ENCODE measurements at regions not wholly inside any gene's neighbourhood (a gene's known extent, or its start where the extent isn't known, plus 50 kb on each side); places are given as distances from the start of the nearest gene placed in this dataset.

DNA sequence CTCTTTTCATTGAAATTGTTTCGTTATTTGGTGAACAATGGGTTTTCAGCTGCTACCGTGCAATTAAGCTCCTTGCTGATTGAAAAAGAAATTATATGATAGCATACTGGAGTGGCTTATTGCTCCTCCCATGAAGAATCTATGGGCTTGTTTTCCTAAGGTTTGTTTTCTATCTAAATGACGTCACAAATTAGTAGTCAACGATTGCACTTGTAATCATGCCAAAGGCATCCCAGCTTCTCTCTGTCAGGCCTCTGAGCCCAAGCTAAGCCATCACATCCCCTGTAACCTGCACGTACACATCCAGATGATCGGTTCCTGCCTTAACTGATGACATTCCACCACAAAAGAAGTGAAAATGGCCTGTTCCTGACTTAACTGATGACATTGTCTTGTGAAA lies 388.0 kb upstream of the LMCD1 start:
- Histone ChIP-seq H3K36me3 (ENCODE audit: insufficient read depth, low read length) (no peaks in the 10 kb centered on the region), H3K9me3 (ENCODE audit: low read length) (no peaks in the 10 kb centered on the region), H3K4me2 (ENCODE audit: low read length) (no peak overlapping the region), H3K27ac (ENCODE audit: low read length) (no peak overlapping the region), H3K79me2 (replicated peaks; ENCODE audit: insufficient read depth, low read length) (no peaks in the 10 kb centered on the region), H3F3A (ENCODE audit: insufficient read depth, low read length, poor library complexity, severe bottlenecking) (no peaks in the 10 kb centered on the region), H3K4me3 (ENCODE audit: low read length) (no peak overlapping the region), H3K9me2 (ENCODE audit: insufficient read depth, low read length) (no peaks in the 10 kb centered on the region), H4K20me1 (ENCODE audit: insufficient read depth) (no peaks in the 10 kb centered on the region), H3K27me3 (ENCODE audit: insufficient read depth, low read depth, low read length) (no peaks in the 10 kb centered on the region), H3K9ac (ENCODE audit: low read length) (no peak overlapping the region), H2AFZ (ENCODE audit: low read depth, low read length) (no peak overlapping the region)
- TF ChIP-seq, protein P1, sequence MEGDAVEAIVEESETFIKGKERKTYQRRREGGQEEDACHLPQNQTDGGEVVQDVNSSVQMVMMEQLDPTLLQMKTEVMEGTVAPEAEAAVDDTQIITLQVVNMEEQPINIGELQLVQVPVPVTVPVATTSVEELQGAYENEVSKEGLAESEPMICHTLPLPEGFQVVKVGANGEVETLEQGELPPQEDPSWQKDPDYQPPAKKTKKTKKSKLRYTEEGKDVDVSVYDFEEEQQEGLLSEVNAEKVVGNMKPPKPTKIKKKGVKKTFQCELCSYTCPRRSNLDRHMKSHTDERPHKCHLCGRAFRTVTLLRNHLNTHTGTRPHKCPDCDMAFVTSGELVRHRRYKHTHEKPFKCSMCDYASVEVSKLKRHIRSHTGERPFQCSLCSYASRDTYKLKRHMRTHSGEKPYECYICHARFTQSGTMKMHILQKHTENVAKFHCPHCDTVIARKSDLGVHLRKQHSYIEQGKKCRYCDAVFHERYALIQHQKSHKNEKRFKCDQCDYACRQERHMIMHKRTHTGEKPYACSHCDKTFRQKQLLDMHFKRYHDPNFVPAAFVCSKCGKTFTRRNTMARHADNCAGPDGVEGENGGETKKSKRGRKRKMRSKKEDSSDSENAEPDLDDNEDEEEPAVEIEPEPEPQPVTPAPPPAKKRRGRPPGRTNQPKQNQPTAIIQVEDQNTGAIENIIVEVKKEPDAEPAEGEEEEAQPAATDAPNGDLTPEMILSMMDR (IDR thresholded peaks at IDR 0.05; ENCODE audit: poor library complexity, severe bottlenecking): no peak
- TF ChIP-seq SMC3 (conservative IDR thresholded peaks at IDR 0.05; ENCODE audit: poor library complexity) (no peak), MXI1 (conservative IDR thresholded peaks at IDR 0.05; ENCODE audit: poor library complexity, severe bottlenecking) (no peak), TAF1 (IDR thresholded peaks at IDR 0.05; ENCODE audit: low read depth) (no peak), EZH2 (IDR thresholded peaks at IDR 0.05; ENCODE audit: borderline replicate concordance, insufficient read depth, low read length, poor library complexity, severe bottlenecking) (no peak), EP300 (conservative IDR thresholded peaks at IDR 0.05; ENCODE audit: poor library complexity, severe bottlenecking) (no peak), POLR2AphosphoS5 (IDR thresholded peaks at IDR 0.05) (no peak)
- TF ChIP-seq, protein P2, sequence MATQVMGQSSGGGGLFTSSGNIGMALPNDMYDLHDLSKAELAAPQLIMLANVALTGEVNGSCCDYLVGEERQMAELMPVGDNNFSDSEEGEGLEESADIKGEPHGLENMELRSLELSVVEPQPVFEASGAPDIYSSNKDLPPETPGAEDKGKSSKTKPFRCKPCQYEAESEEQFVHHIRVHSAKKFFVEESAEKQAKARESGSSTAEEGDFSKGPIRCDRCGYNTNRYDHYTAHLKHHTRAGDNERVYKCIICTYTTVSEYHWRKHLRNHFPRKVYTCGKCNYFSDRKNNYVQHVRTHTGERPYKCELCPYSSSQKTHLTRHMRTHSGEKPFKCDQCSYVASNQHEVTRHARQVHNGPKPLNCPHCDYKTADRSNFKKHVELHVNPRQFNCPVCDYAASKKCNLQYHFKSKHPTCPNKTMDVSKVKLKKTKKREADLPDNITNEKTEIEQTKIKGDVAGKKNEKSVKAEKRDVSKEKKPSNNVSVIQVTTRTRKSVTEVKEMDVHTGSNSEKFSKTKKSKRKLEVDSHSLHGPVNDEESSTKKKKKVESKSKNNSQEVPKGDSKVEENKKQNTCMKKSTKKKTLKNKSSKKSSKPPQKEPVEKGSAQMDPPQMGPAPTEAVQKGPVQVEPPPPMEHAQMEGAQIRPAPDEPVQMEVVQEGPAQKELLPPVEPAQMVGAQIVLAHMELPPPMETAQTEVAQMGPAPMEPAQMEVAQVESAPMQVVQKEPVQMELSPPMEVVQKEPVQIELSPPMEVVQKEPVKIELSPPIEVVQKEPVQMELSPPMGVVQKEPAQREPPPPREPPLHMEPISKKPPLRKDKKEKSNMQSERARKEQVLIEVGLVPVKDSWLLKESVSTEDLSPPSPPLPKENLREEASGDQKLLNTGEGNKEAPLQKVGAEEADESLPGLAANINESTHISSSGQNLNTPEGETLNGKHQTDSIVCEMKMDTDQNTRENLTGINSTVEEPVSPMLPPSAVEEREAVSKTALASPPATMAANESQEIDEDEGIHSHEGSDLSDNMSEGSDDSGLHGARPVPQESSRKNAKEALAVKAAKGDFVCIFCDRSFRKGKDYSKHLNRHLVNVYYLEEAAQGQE (IDR thresholded peaks at IDR 0.05; ENCODE audit: borderline replicate concordance): no peak

DNA sequence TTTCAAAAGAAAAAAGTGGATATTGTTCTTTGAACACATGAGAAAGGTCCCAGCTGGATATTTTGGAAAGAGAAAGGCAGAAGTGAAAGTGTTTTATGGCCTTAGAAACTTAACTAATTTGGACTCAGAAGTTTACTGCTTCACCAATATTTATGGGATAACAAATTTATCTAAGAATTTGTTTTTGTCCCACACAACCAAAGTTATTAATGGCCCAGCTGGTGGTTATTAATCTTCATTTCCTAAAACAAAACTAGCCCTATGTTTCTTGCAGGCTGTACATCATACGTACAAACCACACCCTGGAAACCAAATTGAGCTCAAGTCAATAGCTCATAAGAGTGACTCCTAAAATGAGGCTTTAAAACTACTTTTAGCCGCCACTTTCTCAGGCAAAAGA lies 372.9 kb upstream of the LMCD1 start:
- Histone ChIP-seq H3K36me3 (ENCODE audit: insufficient read depth, low read length) (no peaks in the 10 kb centered on the region), H3K9me2 (ENCODE audit: insufficient read depth, low read length) (no peaks in the 10 kb centered on the region)

More for the DNA sequence above, 372.9 kb upstream of the LMCD1 start:
- Histone ChIP-seq H3F3A (ENCODE audit: insufficient read depth, low read length, poor library complexity, severe bottlenecking) (no peaks in the 10 kb centered on the region), H3K9ac (ENCODE audit: low read length) (no peak overlapping the region), H3K9me3 (ENCODE audit: low read length) (no peaks in the 10 kb centered on the region), H3K27ac (ENCODE audit: low read length) (no peak overlapping the region), H3K79me2 (replicated peaks; ENCODE audit: insufficient read depth, low read length) (no peaks in the 10 kb centered on the region), H3K4me3 (ENCODE audit: low read length) (no peak overlapping the region), H3K27me3 (ENCODE audit: insufficient read depth, low read depth, low read length) (no peaks in the 10 kb centered on the region), H2AFZ (ENCODE audit: low read depth, low read length) (no peak overlapping the region), H4K20me1 (ENCODE audit: insufficient read depth) (no peaks in the 10 kb centered on the region), H3K4me2 (ENCODE audit: low read length) (no peak overlapping the region)
- TF ChIP-seq, protein P2 (IDR thresholded peaks at IDR 0.05; ENCODE audit: borderline replicate concordance): no peak
- TF ChIP-seq POLR2AphosphoS5 (IDR thresholded peaks at IDR 0.05): no peak
- TF ChIP-seq EZH2 (IDR thresholded peaks at IDR 0.05; ENCODE audit: borderline replicate concordance, insufficient read depth, low read length, poor library complexity, severe bottlenecking): no peak
- TF ChIP-seq, protein P1 (IDR thresholded peaks at IDR 0.05; ENCODE audit: poor library complexity, severe bottlenecking): no peak
- TF ChIP-seq SMC3 (conservative IDR thresholded peaks at IDR 0.05; ENCODE audit: poor library complexity): no peak
- TF ChIP-seq MXI1 (conservative IDR thresholded peaks at IDR 0.05; ENCODE audit: poor library complexity, severe bottlenecking): no peak
- TF ChIP-seq RAD21 (conservative IDR thresholded peaks at IDR 0.05): no peak
- no peak for TF ChIP-seq TAF1 (IDR thresholded peaks at IDR 0.05; ENCODE audit: low read depth)
- TF ChIP-seq EP300 (conservative IDR thresholded peaks at IDR 0.05; ENCODE audit: poor library complexity, severe bottlenecking): no peak
